GM12873 (cell line): ENCODE measurements at regions not wholly inside any gene's neighbourhood (a gene's known extent, or its start where the extent isn't known, plus 50 kb on each side); places are given as distances from the start of the nearest gene placed in this dataset.

Experiments used
- CTCF ChIP-seq: IDR thresholded peaks from 2 replicates; pipeline ENCODE4 v1.5.1; 2012; ENCODE audit warnings: low read depth, mild to moderate bottlenecking, moderate library complexity, low read length, control low read depth; ENCODE audit not compliant: insufficient read depth; ENCODE audit errors: missing control alignments

GRCh38 chr13:37942929-37943328 is 73.4 kb upstream of the TRPC4 start:
- no peak for TF ChIP-seq CTCF

- no peak for TF ChIP-seq CTCF
Measured at GRCh38 chr13:37934339-37935191, 65.0 kb upstream of the TRPC4 start.

GRCh38 chr13:37929308-37929707 is 59.7 kb upstream of the TRPC4 start:
- no peak for TF ChIP-seq CTCF

GRCh38 chr13:37927561-37927960 is 58.0 kb upstream of the TRPC4 start:
- no peak for TF ChIP-seq CTCF

GRCh38 chr13:37925878-37926473 is 56.4 kb upstream of the TRPC4 start:
- no peak for TF ChIP-seq CTCF

- TF ChIP-seq CTCF = no peak
Measured at GRCh38 chr13:37923236-37923635, 53.7 kb upstream of the TRPC4 start.

- no peak for TF ChIP-seq CTCF
Measured at GRCh38 chr13:37919329-37919880, 49.8 kb upstream of the TRPC4 start.
